ENCODE measurements at regions not wholly inside any gene's neighbourhood (a gene's known extent, or its start where the extent isn't known, plus 50 kb on each side); places are given as distances from the start of the nearest gene placed in this dataset.
"Not testable (repeated sequence)": the region's sequence is repeated elsewhere in the genome, so short reads cannot be mapped to it uniquely, and the experiment has no call there.

- DNase-seq (ENCODE audit: low spot score): not testable (repeated sequence)
Observed at GRCh38 chr16:33583702-33584101, 124.3 kb downstream of the TP53TG3F start.

GRCh38 chr16:33588589-33588988, 129.2 kb downstream of the TP53TG3F start:
- not testable (repeated sequence) for DNase-seq (ENCODE audit: low spot score)

- not testable (repeated sequence) for DNase-seq (ENCODE audit: low spot score)
Observed at GRCh38 chr16:33593344-33593743, 133.9 kb downstream of the TP53TG3F start.

GRCh38 chr16:33595074-33595473, 135.7 kb downstream of the TP53TG3F start:
- not testable (repeated sequence) for DNase-seq (ENCODE audit: low spot score)

GRCh38 chr16:33601029-33601428, 141.6 kb downstream of the TP53TG3F start:
- DNase-seq (ENCODE audit: low spot score): not testable (repeated sequence)

- not testable (repeated sequence) for DNase-seq (ENCODE audit: low spot score)
Observed at GRCh38 chr16:33623535-33624077, 164.2 kb downstream of the TP53TG3F start.

GRCh38 chr16:33628895-33629294, 169.5 kb downstream of the TP53TG3F start:
- not testable (repeated sequence) for DNase-seq (ENCODE audit: low spot score)

- not testable (repeated sequence) for DNase-seq (ENCODE audit: low spot score)
Observed at GRCh38 chr16:33631713-33632112, 172.3 kb downstream of the TP53TG3F start.

- DNase-seq (ENCODE audit: low spot score): not testable (repeated sequence)
Observed at GRCh38 chr16:33634057-33634456, 174.6 kb downstream of the TP53TG3F start.

- DNase-seq (ENCODE audit: low spot score): not testable (repeated sequence)
Observed at GRCh38 chr16:33636760-33637159, 177.3 kb downstream of the TP53TG3F start.

- DNase-seq (ENCODE audit: low spot score): not testable (repeated sequence)
Observed at GRCh38 chr16:33643270-33643669, 183.9 kb downstream of the TP53TG3F start.

- not testable (repeated sequence) for DNase-seq (ENCODE audit: low spot score)
Observed at GRCh38 chr16:33643698-33644381, 184.4 kb downstream of the TP53TG3F start.

GRCh38 chr16:33646386-33646785, 187.0 kb downstream of the TP53TG3F start:
- not testable (repeated sequence) for DNase-seq (ENCODE audit: low spot score)

GRCh38 chr16:33655756-33656155, 196.3 kb downstream of the TP53TG3F start:
- DNase-seq (ENCODE audit: low spot score): not testable (repeated sequence)

GRCh38 chr16:33656394-33656793, 197.0 kb downstream of the TP53TG3F start:
- DNase-seq (ENCODE audit: low spot score): not testable (repeated sequence)

GRCh38 chr16:33657717-33658116, 198.3 kb downstream of the TP53TG3F start:
- not testable (repeated sequence) for DNase-seq (ENCODE audit: low spot score)

- not testable (repeated sequence) for DNase-seq (ENCODE audit: low spot score)
Observed at GRCh38 chr16:33680791-33681190, 221.4 kb downstream of the TP53TG3F start.

GRCh38 chr16:33700320-33700719, 240.9 kb downstream of the TP53TG3F start:
- DNase-seq (ENCODE audit: low spot score): not testable (repeated sequence)

GRCh38 chr16:33706845-33707590, 247.6 kb downstream of the TP53TG3F start:
- DNase-seq (ENCODE audit: low spot score): not testable (repeated sequence)

- not testable (repeated sequence) for DNase-seq (ENCODE audit: low spot score)
Observed at GRCh38 chr16:33707591-33707934, 248.2 kb downstream of the TP53TG3F start.

GRCh38 chr16:33709856-33710695, 250.7 kb downstream of the TP53TG3F start:
- not testable (repeated sequence) for DNase-seq (ENCODE audit: low spot score)

- not testable (repeated sequence) for DNase-seq (ENCODE audit: low spot score)
Observed at GRCh38 chr16:33710696-33711087, 251.3 kb downstream of the TP53TG3F start.
